Prostate gland (tissue), 1 donor: ENCODE measurements at regions not wholly inside any gene's neighbourhood (a gene's known extent, or its start where the extent isn't known, plus 50 kb on each side); places are given as distances from the start of the nearest gene placed in this dataset.

Experiments used
- POLR2A ChIP-seq: fragments of 450-650 bp; IDR thresholded peaks from one replicate; pipeline ENCODE4 v1.6.1; 2016; ENCODE audit warnings: antibody characterized with exemption, mild to moderate bottlenecking
- POLR2AphosphoS5 ChIP-seq: sonication (generic); formaldehyde crosslinking; IDR thresholded peaks from one replicate; pipeline ENCODE4 v1.6.1; 2017; ENCODE audit warnings: antibody characterized with exemption

DNA sequence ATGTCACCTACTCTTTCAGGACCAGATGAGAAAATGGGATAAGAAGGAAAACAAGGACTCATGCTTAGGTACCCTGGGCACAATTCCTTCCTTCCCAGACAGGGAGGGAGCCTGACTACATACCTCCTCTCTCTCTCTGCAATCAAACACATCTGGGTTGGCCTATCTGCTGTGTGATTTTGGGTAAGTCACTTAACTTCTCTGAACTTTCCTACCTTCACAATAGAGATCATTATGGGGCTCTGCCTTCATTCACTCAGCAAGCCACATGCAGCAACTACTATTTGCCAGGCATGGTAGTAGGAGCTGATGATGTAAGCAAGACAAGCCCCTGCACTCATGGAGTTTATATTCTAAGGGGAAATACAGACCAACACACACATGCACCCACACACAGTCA, 251.2 kb downstream of the SHQ1 start:
- TF ChIP-seq POLR2A = no peak
- TF ChIP-seq POLR2AphosphoS5 = no peak
